ENCODE measurements at regions not wholly inside any gene's neighbourhood (a gene's known extent, or its start where the extent isn't known, plus 50 kb on each side); places are given as distances from the start of the nearest gene placed in this dataset.

GRCh38 chr14:85897808-85898207, 367.9 kb downstream of the FLRT2 start:
- Histone ChIP-seq H3K4me1 (ENCODE audit: insufficient read depth, low read length) (no peaks in the 10 kb centered on the region), H3K4me3 (ENCODE audit: insufficient read depth, low read length) (no peak overlapping the region), H3K9me3 (ENCODE audit: low read depth, low read length) (no peaks in the 10 kb centered on the region), H3K79me2 (ENCODE audit: insufficient read depth, low read length) (no peaks in the 10 kb centered on the region), H3K27ac (ENCODE audit: low read depth, low read length) (no peak overlapping the region), H3K36me3 (ENCODE audit: insufficient read depth, low read length) (no peaks in the 10 kb centered on the region), H2AFZ (ENCODE audit: low read length) (no peak overlapping the region), H3K27me3 (ENCODE audit: insufficient read depth, low read length) (no peaks in the 10 kb centered on the region), H3K4me2 (ENCODE audit: insufficient read depth, low read length) (no peak overlapping the region), H4K20me1 (ENCODE audit: insufficient read depth, low read length) (no peaks in the 10 kb centered on the region)
- TF ChIP-seq CTCF (IDR thresholded peaks at IDR 0.05; ENCODE audit: extremely low read depth, low read depth, low read length) = no peak
- DNase-seq (ENCODE audit: insufficient read length, low spot score, missing footprints) = no peak

DNA sequence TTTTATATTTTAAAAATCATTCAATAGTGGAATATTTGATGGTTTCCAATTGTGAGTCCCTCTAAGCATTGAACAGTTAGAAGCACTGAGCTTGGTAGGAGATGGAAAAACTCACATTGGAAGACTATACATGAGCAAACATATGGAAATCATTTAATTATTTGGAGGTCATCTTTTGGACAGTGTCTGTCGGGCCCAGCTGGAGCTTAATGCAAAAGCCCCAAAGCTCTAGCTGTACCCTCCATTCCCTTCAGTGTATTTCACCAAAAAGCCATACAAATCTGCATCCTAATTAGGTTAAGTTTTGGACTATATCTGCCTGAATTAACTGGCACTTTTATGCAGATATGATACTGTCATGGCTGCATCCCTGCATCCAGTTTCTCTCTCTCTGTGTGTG, 365.7 kb downstream of the FLRT2 start:
- Histone ChIP-seq H3K9me3 (ENCODE audit: low read depth, low read length) (no peaks in the 10 kb centered on the region), H3K4me2 (ENCODE audit: insufficient read depth, low read length) (no peak overlapping the region), H3K27ac (ENCODE audit: low read depth, low read length) (no peak overlapping the region), H3K4me1 (ENCODE audit: insufficient read depth, low read length) (no peaks in the 10 kb centered on the region), H3K36me3 (ENCODE audit: insufficient read depth, low read length) (no peaks in the 10 kb centered on the region), H3K27me3 (ENCODE audit: insufficient read depth, low read length) (no peaks in the 10 kb centered on the region), H3K79me2 (ENCODE audit: insufficient read depth, low read length) (no peaks in the 10 kb centered on the region), H4K20me1 (ENCODE audit: insufficient read depth, low read length) (no peaks in the 10 kb centered on the region), H3K4me3 (ENCODE audit: insufficient read depth, low read length) (no peak overlapping the region), H2AFZ (ENCODE audit: low read length) (no peak overlapping the region)
- no peak for DNase-seq (ENCODE audit: insufficient read length, low spot score, missing footprints)
- no peak for TF ChIP-seq CTCF (IDR thresholded peaks at IDR 0.05; ENCODE audit: extremely low read depth, low read depth, low read length)

DNA sequence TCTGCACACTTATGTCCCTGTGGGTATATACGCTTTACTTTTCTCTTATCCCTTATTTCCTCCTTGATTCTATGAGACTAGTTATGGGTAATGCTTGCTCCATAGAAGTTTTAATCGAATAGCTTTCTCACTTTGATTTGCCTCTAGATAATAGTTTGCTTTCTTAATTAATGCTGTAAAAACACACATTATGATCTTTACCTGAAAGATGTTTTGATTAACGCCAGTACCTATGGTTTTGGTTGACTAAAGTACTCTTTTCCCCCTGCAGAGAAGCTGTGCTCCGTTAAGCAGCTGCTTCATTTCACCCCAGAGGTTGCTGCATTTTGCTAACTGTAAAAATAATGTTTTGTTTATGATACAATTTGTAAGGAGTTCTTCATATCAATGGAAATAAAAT, 362.3 kb downstream of the FLRT2 start:
- H3K4me3 ChIP-seq (ENCODE audit: insufficient read depth, low read length) = no peak overlapping the region
- no peak for DNase-seq (ENCODE audit: insufficient read length, low spot score, missing footprints)
- TF ChIP-seq CTCF (IDR thresholded peaks at IDR 0.05; ENCODE audit: extremely low read depth, low read depth, low read length) = no peak
- H4K20me1 ChIP-seq (ENCODE audit: insufficient read depth, low read length) = no peaks in the 10 kb centered on the region
- H3K4me2 ChIP-seq (ENCODE audit: insufficient read depth, low read length) = no peak overlapping the region
- H3K36me3 ChIP-seq (ENCODE audit: insufficient read depth, low read length) = no peaks in the 10 kb centered on the region
- H3K9me3 ChIP-seq (ENCODE audit: low read depth, low read length) = no peaks in the 10 kb centered on the region
- H2AFZ ChIP-seq (ENCODE audit: low read length) = no peak overlapping the region
- H3K79me2 ChIP-seq (ENCODE audit: insufficient read depth, low read length) = no peaks in the 10 kb centered on the region
- no peak overlapping the region for H3K27ac ChIP-seq (ENCODE audit: low read depth, low read length)
- H3K4me1 ChIP-seq (ENCODE audit: insufficient read depth, low read length) = no peaks in the 10 kb centered on the region
- H3K27me3 ChIP-seq (ENCODE audit: insufficient read depth, low read length) = no peaks in the 10 kb centered on the region

- Histone ChIP-seq H3K36me3 (ENCODE audit: insufficient read depth, low read length) (no peaks in the 10 kb centered on the region), H2AFZ (ENCODE audit: low read length) (no peak overlapping the region), H3K4me2 (ENCODE audit: insufficient read depth, low read length) (no peak overlapping the region), H4K20me1 (ENCODE audit: insufficient read depth, low read length) (no peaks in the 10 kb centered on the region), H3K9me3 (ENCODE audit: low read depth, low read length) (no peaks in the 10 kb centered on the region), H3K4me1 (ENCODE audit: insufficient read depth, low read length) (no peaks in the 10 kb centered on the region), H3K79me2 (ENCODE audit: insufficient read depth, low read length) (no peaks in the 10 kb centered on the region), H3K27ac (ENCODE audit: low read depth, low read length) (no peak overlapping the region), H3K27me3 (ENCODE audit: insufficient read depth, low read length) (no peaks in the 10 kb centered on the region), H3K4me3 (ENCODE audit: insufficient read depth, low read length) (no peak overlapping the region)
- DNase-seq (ENCODE audit: insufficient read length, low spot score, missing footprints) = no peak
- no peak for TF ChIP-seq CTCF (IDR thresholded peaks at IDR 0.05; ENCODE audit: extremely low read depth, low read depth, low read length)
Measured at GRCh38 chr14:85883966-85884365, 354.0 kb downstream of the FLRT2 start.
